DOHH2 (cell line): ENCODE measurements at regions not wholly inside any gene's neighbourhood (a gene's known extent, or its start where the extent isn't known, plus 50 kb on each side); places are given as distances from the start of the nearest gene placed in this dataset.

Experiments
- EZH2phosphoT487 ChIP-seq: fragments of 200-600 bp; sonication (generic); IDR thresholded peaks from 2 replicates; pipeline ENCODE4 v1.6.1; 2017; ENCODE audit warnings: borderline replicate concordance, mild to moderate bottlenecking, antibody characterized with exemption, low read length, moderate library complexity, mixed read lengths
- TF ChIP-seq, protein P1 (sequence below): fragments of 200-600 bp; sonication (generic); IDR thresholded peaks from one replicate; pipeline ENCODE4 v1.5.1; 2014; ENCODE audit warnings: antibody characterized with exemption, mild to moderate bottlenecking, low read depth, low read length; ENCODE audit not compliant: poor library complexity, severe bottlenecking

DNA sequence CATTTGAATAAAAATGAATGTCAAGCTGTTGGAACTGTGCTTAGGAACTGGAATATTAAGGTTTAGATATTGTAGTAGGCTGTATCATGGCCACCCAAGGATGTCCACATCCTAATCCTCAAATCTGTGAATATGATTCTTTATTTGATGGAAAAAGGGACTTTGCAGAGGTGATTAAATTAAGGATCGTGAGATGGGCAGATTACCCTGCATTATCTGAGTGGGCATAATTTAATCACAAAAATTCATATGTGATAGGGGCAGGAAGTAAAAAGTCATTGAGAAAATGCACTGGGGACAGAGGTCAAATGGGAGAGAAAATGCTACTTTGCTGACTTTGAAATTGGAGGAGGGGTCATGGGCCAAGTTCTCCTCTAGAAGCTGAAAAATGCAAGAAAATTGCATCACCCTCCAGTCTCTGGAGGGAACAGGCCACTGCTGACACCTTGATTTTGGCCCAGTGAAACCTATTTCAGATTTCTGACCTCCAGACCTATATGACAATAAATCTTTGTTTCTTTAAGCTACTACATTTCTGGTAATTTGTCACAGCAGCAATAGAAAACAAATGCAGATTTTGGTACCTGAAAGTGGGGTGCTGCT is 521.4 kb downstream of the PCDH7 start:
- no peak for TF ChIP-seq EZH2phosphoT487
- TF ChIP-seq, protein P1, sequence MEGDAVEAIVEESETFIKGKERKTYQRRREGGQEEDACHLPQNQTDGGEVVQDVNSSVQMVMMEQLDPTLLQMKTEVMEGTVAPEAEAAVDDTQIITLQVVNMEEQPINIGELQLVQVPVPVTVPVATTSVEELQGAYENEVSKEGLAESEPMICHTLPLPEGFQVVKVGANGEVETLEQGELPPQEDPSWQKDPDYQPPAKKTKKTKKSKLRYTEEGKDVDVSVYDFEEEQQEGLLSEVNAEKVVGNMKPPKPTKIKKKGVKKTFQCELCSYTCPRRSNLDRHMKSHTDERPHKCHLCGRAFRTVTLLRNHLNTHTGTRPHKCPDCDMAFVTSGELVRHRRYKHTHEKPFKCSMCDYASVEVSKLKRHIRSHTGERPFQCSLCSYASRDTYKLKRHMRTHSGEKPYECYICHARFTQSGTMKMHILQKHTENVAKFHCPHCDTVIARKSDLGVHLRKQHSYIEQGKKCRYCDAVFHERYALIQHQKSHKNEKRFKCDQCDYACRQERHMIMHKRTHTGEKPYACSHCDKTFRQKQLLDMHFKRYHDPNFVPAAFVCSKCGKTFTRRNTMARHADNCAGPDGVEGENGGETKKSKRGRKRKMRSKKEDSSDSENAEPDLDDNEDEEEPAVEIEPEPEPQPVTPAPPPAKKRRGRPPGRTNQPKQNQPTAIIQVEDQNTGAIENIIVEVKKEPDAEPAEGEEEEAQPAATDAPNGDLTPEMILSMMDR = no peak
